ENCODE measurements at regions not wholly inside any gene's neighbourhood (a gene's known extent, or its start where the extent isn't known, plus 50 kb on each side); places are given as distances from the start of the nearest gene placed in this dataset.
"Not testable (repeated sequence)": the region's sequence is repeated elsewhere in the genome, so short reads cannot be mapped to it uniquely, and the experiment has no call there.

GRCh38 chr1:220942278-220942677 lies 63.0 kb downstream of the HLX start:
- DNase-seq, result no peak

- not testable (repeated sequence) for DNase-seq
Observed at GRCh38 chr1:220942914-220943313, 63.7 kb downstream of the HLX start.

GRCh38 chr1:220943319-220943996 lies 64.2 kb downstream of the HLX start:
- no peak for DNase-seq

- no peak for DNase-seq
Observed at GRCh38 chr1:220950576-220950975, 71.3 kb downstream of the HLX start.

- DNase-seq, result no peak
Observed at GRCh38 chr1:220952961-220953643, 73.9 kb downstream of the HLX start.

GRCh38 chr1:220954321-220955075 lies 75.3 kb downstream of the HLX start:
- no peak for DNase-seq

GRCh38 chr1:220955116-220955515 lies 75.9 kb downstream of the HLX start:
- no peak for DNase-seq

- no peak for DNase-seq
Observed at GRCh38 chr1:220956501-220957232, 77.4 kb downstream of the HLX start.

- DNase-seq, result no peak
Observed at GRCh38 chr1:220957233-220957605, 78.0 kb downstream of the HLX start.

GRCh38 chr1:220958234-220958633 lies 79.0 kb downstream of the HLX start:
- DNase-seq, result no peak

- no peak for DNase-seq
Observed at GRCh38 chr1:220962031-220962751, 82.9 kb downstream of the HLX start.

- no peak for DNase-seq
Observed at GRCh38 chr1:220966041-220966440, 86.8 kb downstream of the HLX start.

- DNase-seq, result no peak
Observed at GRCh38 chr1:220966473-220966872, 87.2 kb downstream of the HLX start.

- no peak for DNase-seq
Observed at GRCh38 chr1:220966881-220967611, 87.8 kb downstream of the HLX start.

- no peak for DNase-seq
Observed at GRCh38 chr1:220967911-220968310, 88.7 kb downstream of the HLX start.

GRCh38 chr1:220969281-220969680 lies 90.0 kb downstream of the HLX start:
- DNase-seq, result not testable (repeated sequence)

GRCh38 chr1:220970311-220970710 lies 91.1 kb downstream of the HLX start:
- no peak for DNase-seq

GRCh38 chr1:220971221-220971620 lies 92.0 kb downstream of the HLX start:
- no peak for DNase-seq

- DNase-seq, result no peak
Observed at GRCh38 chr1:220974431-220974830, 95.2 kb downstream of the HLX start.

- no peak for DNase-seq
Observed at GRCh38 chr1:220976390-220976789, 97.1 kb downstream of the HLX start.

- no peak for DNase-seq
Observed at GRCh38 chr1:220979371-220979770, 100.1 kb downstream of the HLX start.

- no peak for DNase-seq
Observed at GRCh38 chr1:220982686-220983085, 103.4 kb downstream of the HLX start.
